NCI-H2029 (cell line): ENCODE measurements at regions not wholly inside any gene's neighbourhood (a gene's known extent, or its start where the extent isn't known, plus 50 kb on each side); places are given as distances from the start of the nearest gene placed in this dataset.

ENCODE experiments used
- DNase-seq: peaks from one replicate; lab custom pipeline; 2025; lab: John Stamatoyannopoulos, UW

DNA sequence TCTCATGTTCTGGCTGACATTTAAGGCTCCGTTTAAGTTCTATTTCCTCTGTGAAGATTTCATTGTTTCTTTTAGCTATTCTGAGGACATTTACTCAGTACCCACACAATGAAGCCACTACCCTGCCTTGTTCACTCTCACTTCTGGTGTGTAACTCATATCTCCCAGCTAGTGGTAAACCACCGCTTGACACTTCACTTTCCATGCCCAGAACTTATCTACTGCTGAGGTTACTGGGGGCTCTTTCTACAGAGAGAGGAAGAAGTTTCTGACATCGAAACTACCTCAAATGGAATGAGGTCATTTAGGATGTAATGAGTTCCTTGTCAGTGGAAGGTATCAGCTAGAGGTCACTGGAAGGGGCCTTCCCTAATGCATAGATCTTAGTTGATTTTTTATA lies 501.5 kb downstream of the DMAC1 start:
- no peak for DNase-seq

GRCh38 chr9:7297521-7297920 lies 502.1 kb downstream of the DMAC1 start:
- peak; percentile 8 for DNase-seq

DNA sequence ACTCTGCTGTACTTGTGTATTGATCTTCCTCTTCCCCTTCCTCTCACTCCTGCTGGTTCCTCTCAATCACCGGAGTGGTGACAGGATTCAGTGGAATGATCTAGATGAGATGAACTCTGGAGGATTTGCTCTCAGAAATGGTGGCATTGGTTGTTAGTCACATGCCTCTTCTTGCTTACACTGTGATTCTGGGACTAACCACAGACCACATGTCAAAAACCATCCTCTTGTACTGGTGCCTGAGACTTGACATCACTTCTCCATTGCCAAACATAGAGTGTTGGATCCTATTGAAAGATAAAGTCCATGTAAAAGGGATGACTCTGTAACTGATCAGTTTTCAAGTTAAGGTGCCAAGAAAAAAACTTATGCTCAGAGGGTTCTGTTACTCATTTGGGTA lies 506.5 kb downstream of the DMAC1 start:
- DNase-seq = no peak

GRCh38 chr9:7289773-7290172 lies 509.8 kb downstream of the DMAC1 start:
- no peak for DNase-seq

DNA sequence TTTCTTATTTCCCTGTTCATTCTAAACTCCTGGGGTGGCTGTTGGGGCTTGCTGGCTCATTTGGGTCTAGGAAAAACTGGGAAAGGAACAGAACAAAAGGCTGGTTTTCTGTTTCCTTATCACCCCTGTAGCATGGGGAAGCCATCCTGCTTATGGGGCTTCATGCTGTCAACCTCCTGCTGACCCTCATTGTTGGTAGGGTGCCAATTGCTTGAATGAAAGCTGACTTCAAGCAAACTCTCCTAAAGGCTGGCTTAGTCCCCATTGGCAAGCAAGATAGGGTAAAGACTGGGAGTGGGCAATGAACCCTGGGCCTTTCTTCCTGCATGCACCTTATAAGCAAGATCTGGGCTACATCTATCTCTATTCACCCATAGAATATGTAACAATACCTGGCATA lies 511.6 kb downstream of the DMAC1 start:
- no peak for DNase-seq

DNA sequence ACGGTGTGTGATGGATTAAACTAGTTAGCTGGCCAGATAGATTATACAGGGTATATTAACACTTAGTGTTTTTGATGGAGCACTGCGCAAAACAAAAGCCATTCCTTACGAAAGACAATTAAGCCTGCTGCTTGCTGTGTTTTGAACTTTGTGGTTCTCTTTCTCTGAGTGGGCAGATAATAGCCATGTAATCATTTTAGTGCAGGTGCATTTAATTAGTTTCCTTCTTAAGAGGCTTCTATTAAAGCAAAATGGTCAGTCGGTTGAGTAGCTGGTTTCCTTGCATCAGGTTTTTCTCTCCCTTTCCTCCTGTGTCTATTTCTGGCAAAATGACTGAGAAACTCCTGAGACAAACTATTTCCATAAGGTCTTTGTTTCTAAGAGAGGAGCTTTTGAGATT lies 512.5 kb downstream of the DMAC1 start:
- DNase-seq = no peak

- no peak for DNase-seq
Observed at GRCh38 chr9:7286101-7286500, 513.5 kb downstream of the DMAC1 start.

DNA sequence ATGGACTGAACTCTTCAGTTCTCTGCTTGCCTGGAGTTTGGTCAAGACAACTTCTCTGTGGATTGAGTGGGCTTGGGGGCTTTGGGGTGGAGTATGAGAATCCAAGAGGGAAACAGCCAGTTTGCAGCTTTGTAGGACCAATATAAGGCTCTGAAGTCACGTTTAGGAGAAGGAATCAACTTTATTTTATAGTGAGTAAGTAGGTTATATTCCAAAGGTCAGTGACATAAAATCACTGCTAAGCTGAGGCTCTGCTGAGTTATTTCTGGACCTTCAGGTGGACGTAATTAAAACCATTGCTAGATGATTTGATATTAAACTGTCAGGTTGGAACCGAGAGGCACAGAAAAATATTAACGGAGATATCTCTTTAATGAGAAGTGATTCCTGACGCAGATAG lies 514.4 kb downstream of the DMAC1 start:
- no peak for DNase-seq

- DNase-seq = no peak
Observed at GRCh38 chr9:7284517-7284916, 515.1 kb downstream of the DMAC1 start.

DNA sequence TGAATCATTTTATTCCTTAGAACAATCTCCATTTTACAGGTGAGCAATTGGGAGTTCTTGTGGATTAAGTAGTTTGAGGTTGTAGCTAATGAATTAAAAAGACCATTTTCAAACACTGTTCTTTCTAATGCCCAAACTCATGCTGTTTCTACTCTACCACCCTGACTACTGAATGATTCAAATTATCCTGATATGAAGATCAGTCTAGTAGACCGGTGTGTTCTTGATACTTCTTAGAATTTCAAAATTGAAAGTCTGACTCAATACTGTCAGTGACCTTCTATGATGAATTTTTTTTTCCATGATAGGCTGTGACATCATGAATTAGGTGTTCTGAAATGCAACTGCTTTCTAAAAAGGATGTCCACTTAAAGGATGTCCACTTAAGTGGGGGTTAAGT lies 515.5 kb downstream of the DMAC1 start:
- DNase-seq = no peak

DNA sequence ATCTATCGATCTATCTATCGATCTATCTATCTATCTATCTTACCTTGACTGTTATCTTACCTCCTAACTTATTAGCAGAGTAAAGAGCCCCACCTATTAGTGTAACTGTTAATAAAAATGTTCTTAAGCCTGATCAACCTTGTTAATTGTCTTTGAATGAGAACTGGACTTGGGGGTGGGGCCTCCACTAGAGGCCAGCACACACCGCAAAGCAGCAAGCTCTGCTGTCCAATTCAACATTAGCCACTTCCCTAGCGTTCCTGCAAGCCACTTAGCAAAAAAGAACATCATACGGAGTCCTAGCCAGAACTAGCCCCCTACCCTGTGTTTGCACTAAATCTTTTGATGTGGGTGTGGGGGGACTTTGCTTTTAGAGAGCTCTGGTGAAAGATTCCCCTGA lies 515.8 kb downstream of the KDM4C start:
- no peak for DNase-seq

DNA sequence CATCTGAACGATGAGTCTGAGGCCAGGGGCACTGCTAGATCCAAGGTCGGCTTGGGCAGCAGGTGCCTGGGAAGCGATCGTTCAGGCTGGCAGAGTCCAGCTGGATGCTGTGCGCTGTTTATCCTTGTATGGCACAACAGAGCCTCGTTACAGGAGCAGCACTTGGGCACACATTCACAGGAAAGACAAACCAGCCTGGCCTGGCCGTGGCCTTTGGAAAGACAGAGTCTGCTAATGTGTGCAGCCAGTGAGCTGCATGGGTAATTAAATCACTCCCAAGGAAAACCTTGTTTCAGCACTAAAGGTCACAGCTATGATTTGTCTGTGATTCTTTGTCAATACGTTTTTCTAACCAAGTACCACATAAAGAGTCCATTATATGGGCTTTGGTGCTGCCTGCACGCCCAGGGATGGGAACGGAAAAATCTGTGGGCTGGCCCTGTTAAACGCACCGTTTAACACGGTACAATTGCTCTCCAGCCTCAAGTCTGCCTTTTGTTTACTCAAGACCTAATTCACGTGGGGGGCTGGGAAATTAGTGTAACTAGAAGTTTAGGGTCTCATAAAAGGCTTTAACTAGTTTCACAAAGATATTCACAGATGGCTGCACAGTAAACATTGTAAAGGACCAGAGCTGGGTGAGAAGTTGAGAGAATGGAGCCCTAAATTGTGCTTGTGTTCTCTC lies 509.3 kb downstream of the KDM4C start:
- DNase-seq = no peak

DNA sequence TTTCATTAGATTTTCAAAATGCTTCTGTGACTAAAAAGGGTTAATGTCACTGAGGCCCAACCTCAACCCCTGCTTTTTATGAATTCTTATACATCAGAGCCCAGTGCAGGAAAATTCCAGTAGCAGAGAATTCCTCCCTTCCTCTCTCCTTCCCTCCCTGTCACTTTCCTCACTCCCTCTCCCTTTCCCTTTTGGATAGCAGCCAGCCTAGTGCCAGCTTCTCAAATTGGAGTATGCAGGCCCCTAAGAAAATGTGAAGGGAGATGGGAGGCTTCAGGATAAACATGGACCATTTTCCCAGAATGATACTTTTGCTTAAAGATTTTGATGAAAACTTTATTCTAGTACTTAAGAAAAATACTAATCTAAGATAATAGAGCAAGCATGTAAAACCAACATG lies 507.4 kb downstream of the KDM4C start:
- DNase-seq = no peak

- no peak for DNase-seq
Observed at GRCh38 chr9:7259544-7260241, 501.9 kb downstream of the KDM4C start.

GRCh38 chr9:7258688-7259396 lies 501.1 kb downstream of the KDM4C start:
- no peak for DNase-seq

DNA sequence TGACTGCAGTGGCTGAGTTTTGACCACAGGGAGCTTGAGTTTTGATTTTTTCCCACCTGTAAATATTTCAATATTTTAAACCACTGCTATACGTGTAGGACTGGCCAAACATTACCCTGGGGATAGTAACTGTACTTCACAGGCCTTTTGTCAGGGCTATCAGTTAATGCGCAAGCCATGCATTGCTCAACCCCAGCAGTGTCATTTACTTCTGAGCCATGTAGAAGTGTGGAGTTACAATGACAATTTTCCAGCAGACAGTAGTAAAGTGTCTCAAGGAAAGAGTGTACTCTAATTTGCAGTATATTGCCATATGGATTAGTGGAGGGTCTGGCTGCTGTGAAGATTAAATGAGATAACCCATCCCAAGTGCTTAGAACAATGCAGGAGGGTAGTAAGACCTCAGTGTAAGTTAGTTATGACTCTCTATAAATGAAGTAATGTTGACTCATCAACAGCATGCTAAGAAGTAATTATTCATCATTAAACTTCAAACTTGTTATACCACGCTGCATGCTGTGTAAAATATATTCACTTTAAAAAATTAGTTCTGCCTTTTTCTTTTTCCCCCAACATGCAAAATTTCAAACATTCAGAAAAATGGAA lies 489.2 kb downstream of the KDM4C start:
- DNase-seq = no peak

DNA sequence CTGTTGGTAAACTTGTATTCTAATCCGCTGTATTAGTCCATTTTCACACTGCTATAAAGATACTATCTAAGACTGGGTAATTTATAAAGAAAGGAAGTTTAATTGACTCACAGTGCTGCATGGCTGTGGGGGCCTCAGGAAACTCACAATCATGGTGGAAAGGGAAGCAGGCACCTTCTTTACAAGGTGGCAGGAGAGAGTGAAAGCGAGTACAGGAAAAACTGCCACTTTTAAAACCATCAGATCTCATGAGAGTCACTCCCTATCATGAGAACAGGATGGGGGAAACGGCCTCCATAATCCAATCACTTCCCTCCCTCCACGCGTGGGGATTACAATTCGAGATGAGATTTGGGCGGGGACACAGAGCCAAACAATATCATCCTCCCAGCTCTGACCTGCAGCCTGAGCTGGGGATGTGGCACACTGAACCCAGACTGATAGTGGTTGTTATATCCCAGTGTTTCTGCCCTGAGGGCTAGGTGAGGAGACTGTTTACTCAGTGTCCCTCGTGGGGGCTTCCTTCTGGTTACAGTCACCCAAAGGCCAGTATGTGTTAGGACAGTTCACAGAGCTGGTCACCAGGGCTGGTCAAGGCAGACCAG lies 488.3 kb downstream of the KDM4C start:
- DNase-seq = no peak

GRCh38 chr9:7243838-7244237 lies 486.1 kb downstream of the KDM4C start:
- DNase-seq = no peak

GRCh38 chr9:7242126-7242525 lies 484.4 kb downstream of the KDM4C start:
- DNase-seq = no peak

GRCh38 chr9:7241694-7242093 lies 483.9 kb downstream of the KDM4C start:
- no peak for DNase-seq

DNA sequence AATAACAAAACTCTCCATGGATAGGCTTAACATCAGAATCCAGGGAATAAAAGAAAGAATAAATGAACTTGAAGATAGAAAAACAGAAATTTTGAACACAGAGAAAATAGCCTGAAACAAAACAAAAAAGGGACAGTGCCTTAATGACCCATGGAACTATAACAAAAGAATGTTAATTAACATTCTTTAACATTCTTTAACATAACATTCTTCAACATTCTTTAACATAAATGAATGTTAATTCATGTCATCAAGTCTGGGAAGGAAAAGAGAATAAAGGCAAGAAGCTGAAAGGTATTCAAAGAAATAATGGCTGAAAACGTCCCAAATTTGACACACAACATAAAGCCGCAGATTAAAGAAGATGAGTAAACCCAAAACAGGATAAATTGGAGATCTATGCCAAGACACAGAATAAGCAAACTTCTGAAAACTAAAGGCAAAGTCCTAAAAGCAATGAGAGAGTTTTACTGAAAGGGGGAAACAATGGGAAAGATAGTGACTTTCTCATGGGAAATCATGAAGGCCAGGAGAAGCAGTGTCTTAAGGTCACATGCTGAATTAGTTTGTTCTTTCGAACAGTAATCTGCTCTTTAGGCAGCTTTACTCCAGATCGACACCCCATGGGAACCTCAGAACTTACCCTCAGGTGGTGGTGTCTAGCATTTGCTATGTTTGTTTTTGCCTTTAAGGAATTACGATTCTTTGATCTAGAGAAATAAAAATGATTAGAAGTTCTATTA lies 483.0 kb downstream of the KDM4C start:
- no peak for DNase-seq

DNA sequence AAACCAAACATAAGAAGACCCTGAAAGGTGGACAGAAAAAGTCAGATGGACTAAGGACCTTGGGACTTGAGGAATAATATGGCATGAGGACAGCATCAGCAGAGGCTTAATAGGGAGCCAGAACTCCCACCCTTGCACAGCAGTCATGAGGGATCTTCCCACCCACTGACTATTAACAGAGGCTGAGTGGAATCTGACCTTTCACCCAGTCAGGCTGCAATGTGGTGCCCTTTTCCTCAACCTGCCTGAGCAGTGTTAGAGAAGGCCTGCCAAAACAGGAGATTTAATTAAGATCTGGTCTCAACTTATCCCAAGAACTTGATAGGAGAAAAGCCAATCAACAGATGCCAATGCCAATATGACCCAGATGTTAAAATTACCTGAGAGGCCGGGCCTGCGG lies 481.9 kb downstream of the KDM4C start:
- DNase-seq = no peak
